ENCODE measurements at regions not wholly inside any gene's neighbourhood (a gene's known extent, or its start where the extent isn't known, plus 50 kb on each side); places are given as distances from the start of the nearest gene placed in this dataset.

- no peak for DNase-seq (ENCODE audit: low read depth)
Measured at GRCh38 chr6:166692723-166693302, 65.8 kb upstream of the RPS6KA2 start.

DNA sequence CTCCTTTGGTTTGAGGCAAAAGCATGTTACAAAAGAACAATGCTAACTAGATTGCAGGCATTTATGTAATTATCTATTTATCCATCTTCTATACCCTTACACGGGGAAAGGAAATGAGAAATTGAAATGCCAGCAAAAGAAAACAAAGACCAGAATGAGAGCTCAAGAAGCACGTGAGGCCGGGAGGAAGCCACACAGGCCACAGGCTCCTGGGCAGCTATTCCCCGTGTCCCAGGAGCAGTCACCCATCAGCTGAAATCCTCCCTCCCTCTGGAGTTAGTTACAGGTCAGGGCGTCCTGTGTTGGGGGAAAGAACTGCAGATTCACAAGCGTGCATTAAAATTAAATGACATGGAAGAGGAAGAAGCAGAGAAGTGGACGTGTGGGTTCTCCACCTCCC, 64.7 kb upstream of the RPS6KA2 start:
- DNase-seq (ENCODE audit: low read depth), result peak; percentile 15

DNA sequence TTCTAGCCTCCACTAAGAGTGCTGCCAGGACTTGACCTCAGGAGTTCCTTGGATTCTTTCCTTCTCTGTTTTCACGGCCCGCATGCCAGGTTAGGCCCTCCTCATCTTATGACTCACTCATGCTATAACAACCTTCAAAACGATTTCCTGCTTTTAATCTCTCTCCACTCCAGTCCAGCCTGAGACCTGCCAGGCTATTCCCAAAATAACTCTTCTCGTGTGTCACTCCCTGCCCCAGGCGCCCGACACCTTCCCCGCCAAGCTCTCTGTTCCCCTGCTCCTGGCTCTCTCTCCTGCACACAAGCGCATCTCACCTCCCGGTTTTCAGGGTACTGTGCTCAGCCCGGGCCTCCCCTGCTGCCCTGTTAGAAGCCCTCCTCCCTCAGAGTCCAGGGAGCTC, 64.1 kb upstream of the RPS6KA2 start:
- peak; percentile 74 for DNase-seq (ENCODE audit: low read depth)

DNA sequence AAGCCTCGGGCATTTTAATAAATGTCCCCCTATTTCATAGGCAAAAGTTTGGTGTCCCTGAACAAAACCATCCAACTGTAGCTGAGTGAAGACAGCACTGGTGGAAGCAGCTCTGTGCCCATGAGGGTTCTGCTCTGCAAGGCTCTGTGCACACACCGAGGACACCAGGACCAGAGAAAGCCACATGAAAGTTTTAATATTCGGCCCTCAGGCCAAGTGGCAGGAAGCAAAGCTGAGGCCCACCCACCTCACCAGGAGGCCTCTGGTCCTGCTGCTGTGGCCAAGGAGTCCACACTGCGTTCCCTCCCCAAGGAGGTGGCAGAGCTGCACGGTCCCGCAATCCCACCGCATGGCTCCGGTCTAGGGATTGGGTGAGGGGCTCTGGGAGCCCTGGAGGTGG, 62.6 kb upstream of the RPS6KA2 start:
- DNase-seq (ENCODE audit: low read depth), result no peak

DNA sequence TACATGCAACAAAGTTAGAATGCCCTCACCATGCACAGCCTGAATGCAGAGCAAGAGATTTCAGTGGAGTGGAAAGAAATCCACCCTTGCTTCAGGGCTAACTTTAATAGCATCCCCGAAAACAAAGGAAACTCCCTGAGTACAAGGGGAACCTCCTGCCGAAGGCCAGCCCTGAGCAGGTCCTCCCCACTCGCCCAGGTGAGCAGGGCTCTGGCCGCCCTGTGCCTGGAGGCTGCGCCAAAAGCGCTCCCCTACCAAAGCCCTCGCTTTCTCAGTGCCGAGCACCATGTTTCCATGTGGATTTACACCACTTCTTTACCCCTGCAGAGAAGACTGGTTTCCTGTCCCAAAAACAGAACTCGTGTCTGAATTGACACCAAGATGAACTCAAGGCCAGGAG, 61.9 kb upstream of the RPS6KA2 start:
- no peak for DNase-seq (ENCODE audit: low read depth)

GRCh38 chr6:166687879-166688205, 60.8 kb upstream of the RPS6KA2 start:
- no peak for DNase-seq (ENCODE audit: low read depth)

- DNase-seq (ENCODE audit: low read depth), result no peak
Measured at GRCh38 chr6:166687070-166687878, 60.2 kb upstream of the RPS6KA2 start.

GRCh38 chr6:166686317-166686716, 59.3 kb upstream of the RPS6KA2 start:
- DNase-seq (ENCODE audit: low read depth), result no peak

GRCh38 chr6:166684866-166685265, 57.8 kb upstream of the RPS6KA2 start:
- no peak for DNase-seq (ENCODE audit: low read depth)

- no peak for DNase-seq (ENCODE audit: low read depth)
Measured at GRCh38 chr6:166684170-166684569, 57.1 kb upstream of the RPS6KA2 start.

GRCh38 chr6:166683477-166683876, 56.4 kb upstream of the RPS6KA2 start:
- peak; percentile 31 for DNase-seq (ENCODE audit: low read depth)

- no peak for DNase-seq (ENCODE audit: low read depth)
Measured at GRCh38 chr6:166679566-166679965, 52.5 kb upstream of the RPS6KA2 start.

DNA sequence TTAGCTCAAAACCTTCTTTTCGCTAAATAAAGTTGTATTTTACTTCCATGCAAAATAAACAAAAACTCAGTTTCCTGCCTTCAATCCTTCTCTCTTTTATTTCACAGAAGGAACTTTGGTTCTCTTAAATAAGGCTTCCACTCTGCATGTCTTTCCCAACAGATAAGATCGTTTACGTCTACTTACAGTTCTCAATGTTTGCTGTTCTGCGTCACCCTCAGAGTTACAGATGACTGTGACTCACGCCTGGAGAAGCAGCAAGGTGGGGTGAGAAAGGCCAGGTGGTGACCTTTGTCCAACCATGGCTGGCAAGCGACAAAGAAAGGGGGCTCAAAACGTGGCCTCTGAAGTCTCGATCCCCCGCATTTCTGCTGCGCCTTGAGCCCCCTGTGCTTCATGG, 51.4 kb upstream of the RPS6KA2 start:
- DNase-seq (ENCODE audit: low read depth), result no peak

DNA sequence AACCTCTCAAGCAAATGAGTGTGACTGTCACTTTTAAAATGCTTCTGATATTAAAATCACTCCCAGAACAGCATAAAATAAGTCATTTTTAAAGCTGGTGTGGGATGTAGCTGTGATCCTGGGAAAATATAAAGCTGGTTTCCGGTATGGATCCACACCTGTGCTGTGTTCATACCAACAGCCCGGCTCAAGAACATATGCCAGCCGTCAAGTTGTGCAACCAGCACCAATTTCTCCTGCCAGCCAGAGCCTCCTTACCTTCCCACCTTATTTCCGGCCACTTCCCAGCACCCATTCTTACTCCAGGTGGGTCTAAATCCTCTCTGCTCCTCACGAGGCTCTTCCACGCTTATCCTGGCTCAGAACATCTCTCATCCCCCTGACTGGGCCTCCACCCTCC, 50.9 kb upstream of the RPS6KA2 start:
- no peak for DNase-seq (ENCODE audit: low read depth)

All from EH (cell line).